DOHH2 (cell line): ENCODE measurements at regions not wholly inside any gene's neighbourhood (a gene's known extent, or its start where the extent isn't known, plus 50 kb on each side); places are given as distances from the start of the nearest gene placed in this dataset.

ENCODE experiments used
- EZH2phosphoT487 ChIP-seq: fragments of 200-600 bp; sonication (generic); IDR thresholded peaks from 2 replicates; pipeline ENCODE4 v1.6.1; 2017; ENCODE audit warnings: borderline replicate concordance, mild to moderate bottlenecking, antibody characterized with exemption, low read length, moderate library complexity, mixed read lengths
- TF ChIP-seq, protein P1 (sequence below): fragments of 200-600 bp; sonication (generic); IDR thresholded peaks from one replicate; pipeline ENCODE4 v1.5.1; 2014; ENCODE audit warnings: antibody characterized with exemption, mild to moderate bottlenecking, low read depth, low read length; ENCODE audit not compliant: poor library complexity, severe bottlenecking

DNA sequence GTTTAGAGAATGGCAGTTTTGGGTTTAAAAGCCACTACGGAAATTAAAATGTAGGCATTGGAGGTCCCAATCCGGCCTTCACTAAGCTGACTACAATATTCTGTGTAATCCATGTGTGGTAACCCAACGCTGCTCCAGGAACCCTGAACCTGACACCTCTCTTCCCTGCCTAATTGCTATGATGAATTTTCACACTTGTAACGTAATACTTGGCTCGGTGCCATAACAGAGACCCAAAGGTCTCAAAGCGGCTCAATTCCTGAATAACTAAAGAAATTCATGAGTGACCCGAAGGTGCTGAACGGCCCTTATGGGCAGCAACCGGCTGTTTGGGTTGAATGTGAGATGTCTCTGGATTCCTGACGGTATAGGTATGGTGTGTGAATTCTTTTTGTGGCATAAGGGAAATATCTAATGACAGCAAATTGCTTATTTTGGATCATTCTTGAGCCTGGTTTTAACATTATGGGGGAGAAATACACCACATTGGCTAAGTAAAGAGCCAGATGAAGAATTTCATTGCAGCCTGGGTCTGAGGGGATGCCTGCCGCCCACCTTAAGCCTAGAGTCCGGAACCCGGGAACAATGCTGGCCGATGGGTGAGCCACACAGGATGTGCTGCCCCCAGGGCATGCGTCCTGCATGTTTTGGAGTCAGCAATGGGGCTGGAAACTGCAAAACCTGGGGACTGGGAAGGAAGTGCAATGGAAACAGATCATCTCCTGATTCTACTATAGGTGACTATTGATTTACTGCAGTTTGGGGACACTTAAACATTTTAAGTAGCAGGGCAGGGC lies 69.7 kb upstream of the FZD8 start:
- TF ChIP-seq, protein P1, sequence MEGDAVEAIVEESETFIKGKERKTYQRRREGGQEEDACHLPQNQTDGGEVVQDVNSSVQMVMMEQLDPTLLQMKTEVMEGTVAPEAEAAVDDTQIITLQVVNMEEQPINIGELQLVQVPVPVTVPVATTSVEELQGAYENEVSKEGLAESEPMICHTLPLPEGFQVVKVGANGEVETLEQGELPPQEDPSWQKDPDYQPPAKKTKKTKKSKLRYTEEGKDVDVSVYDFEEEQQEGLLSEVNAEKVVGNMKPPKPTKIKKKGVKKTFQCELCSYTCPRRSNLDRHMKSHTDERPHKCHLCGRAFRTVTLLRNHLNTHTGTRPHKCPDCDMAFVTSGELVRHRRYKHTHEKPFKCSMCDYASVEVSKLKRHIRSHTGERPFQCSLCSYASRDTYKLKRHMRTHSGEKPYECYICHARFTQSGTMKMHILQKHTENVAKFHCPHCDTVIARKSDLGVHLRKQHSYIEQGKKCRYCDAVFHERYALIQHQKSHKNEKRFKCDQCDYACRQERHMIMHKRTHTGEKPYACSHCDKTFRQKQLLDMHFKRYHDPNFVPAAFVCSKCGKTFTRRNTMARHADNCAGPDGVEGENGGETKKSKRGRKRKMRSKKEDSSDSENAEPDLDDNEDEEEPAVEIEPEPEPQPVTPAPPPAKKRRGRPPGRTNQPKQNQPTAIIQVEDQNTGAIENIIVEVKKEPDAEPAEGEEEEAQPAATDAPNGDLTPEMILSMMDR = no peak
- TF ChIP-seq EZH2phosphoT487 = no peak
